BJ (cell line): ENCODE measurements at regions not wholly inside any gene's neighbourhood (a gene's known extent, or its start where the extent isn't known, plus 50 kb on each side); places are given as distances from the start of the nearest gene placed in this dataset.

Experiments used
- CTCF ChIA-PET: fragments of 350-600 bp; formaldehyde crosslinking; extraction: SDS; loops from one replicate; lab custom pipeline; 2021; ENCODE audit warnings: antibody characterized with exemption, inconsistent platforms; lab: Yijun Ruan, JAX
- POLR2A ChIA-PET: fragments of 300-600 bp; sonication (Branson Sonifier 250); formaldehyde crosslinking; extraction: SDS; loops from one replicate; lab custom pipeline; 2021; ENCODE audit warnings: antibody characterized with exemption; lab: Charles Lee
- DNase-seq: peaks from one replicate; pipeline ENCODE4 v3.0.0-alpha.2; 2011; ENCODE audit warnings: low read depth
- H3K27me3 ChIP-seq: 2 replicates; pipeline ENCODE4 v1.6.0; 2011; ENCODE audit warnings: low read length; ENCODE audit not compliant: control insufficient read depth, insufficient read depth
- H3K36me3 ChIP-seq: 2 replicates; pipeline ENCODE4 v1.5.1; 2011; ENCODE audit warnings: low read length; ENCODE audit not compliant: control insufficient read depth, insufficient read depth
- H3K4me3 ChIP-seq: 2 replicates; pipeline ENCODE4 v1.5.1; 2011; ENCODE audit warnings: low read depth, mild to moderate bottlenecking, control low read depth, low read length
- TF ChIP-seq, protein P1 (sequence below): IDR thresholded peaks from 2 replicates; pipeline ENCODE4 v1.5.1; 2011; ENCODE audit warnings: low read depth, mild to moderate bottlenecking, control low read depth, inconsistent platforms, low read length, moderate library complexity; ENCODE audit not compliant: insufficient read depth

DNA sequence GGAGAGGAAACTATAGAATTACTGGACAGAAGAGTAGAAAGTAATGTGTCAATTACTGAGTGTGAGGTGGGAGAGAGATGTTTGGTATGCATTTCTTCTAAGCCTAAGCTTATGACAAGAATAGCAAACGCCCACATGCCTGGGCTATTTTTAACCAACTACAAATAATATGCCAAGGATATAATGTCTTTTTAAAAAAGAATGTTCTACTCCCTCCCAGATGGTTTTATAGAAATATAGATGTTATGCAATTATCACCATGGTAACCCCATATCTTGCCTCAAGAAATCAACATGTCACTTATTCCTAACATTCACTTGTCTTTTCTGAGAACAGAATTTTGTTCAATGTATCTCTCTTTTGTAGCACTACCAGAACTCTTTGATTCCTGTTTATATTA lies 996.7 kb upstream of the CHORDC1 start:
- no peak for DNase-seq
- Histone ChIP-seq H3K36me3 (no peaks in the 10 kb centered on the region), H3K4me3 (no peak overlapping the region), H3K27me3 (no peaks in the 10 kb centered on the region)
- ChIA-PET CTCF (no interaction called here), POLR2A (no interaction called here)
- TF ChIP-seq, protein P1, sequence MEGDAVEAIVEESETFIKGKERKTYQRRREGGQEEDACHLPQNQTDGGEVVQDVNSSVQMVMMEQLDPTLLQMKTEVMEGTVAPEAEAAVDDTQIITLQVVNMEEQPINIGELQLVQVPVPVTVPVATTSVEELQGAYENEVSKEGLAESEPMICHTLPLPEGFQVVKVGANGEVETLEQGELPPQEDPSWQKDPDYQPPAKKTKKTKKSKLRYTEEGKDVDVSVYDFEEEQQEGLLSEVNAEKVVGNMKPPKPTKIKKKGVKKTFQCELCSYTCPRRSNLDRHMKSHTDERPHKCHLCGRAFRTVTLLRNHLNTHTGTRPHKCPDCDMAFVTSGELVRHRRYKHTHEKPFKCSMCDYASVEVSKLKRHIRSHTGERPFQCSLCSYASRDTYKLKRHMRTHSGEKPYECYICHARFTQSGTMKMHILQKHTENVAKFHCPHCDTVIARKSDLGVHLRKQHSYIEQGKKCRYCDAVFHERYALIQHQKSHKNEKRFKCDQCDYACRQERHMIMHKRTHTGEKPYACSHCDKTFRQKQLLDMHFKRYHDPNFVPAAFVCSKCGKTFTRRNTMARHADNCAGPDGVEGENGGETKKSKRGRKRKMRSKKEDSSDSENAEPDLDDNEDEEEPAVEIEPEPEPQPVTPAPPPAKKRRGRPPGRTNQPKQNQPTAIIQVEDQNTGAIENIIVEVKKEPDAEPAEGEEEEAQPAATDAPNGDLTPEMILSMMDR = no peak

DNA sequence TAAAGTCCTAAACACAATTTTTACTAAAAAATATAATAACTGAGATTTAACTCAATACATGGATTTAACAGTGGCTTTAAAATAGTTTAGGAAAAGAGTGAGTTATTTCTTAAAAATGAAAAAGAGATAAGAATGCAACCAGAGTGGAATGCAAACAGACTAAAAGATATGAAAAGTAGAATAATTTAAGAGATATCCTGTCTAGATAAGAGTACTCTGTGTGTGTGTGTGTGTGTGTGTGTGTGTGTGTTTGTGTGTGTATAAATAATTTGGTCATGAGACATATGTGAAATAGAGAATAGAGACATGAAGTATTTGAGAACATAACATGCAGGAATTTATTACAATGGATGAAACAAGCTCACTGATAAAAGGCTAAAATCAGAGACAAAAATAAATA lies 986.9 kb upstream of the CHORDC1 start:
- ChIA-PET POLR2A (no interaction called here), CTCF (no interaction called here)
- Histone ChIP-seq H3K36me3 (no peaks in the 10 kb centered on the region), H3K27me3 (no peaks in the 10 kb centered on the region), H3K4me3 (no peak overlapping the region)
- no peak for DNase-seq
- TF ChIP-seq, protein P1 = no peak

DNA sequence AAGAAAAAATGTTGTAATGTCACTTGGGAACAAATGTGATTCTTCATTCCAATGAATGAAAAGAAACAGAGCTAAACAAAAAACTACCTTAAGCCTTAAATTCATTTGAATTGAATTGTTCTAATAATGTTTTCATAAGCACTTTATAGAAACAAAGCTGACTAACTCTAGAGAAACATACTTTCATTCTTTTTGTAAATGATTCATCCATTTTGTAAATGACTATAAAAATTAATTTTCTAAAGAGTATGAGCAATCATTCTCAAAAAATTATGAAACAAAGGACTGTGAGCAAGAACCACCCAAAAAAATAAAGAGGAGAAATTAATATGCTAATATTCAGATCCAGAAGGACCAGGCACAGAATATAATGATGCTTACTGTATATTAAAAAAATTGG lies 986.5 kb upstream of the CHORDC1 start:
- H3K27me3 ChIP-seq = no peaks in the 10 kb centered on the region
- TF ChIP-seq, protein P1 = no peak
- POLR2A ChIA-PET = no interaction called here
- CTCF ChIA-PET = no interaction called here
- H3K4me3 ChIP-seq = no peak overlapping the region
- no peak for DNase-seq
- no peaks in the 10 kb centered on the region for H3K36me3 ChIP-seq

DNA sequence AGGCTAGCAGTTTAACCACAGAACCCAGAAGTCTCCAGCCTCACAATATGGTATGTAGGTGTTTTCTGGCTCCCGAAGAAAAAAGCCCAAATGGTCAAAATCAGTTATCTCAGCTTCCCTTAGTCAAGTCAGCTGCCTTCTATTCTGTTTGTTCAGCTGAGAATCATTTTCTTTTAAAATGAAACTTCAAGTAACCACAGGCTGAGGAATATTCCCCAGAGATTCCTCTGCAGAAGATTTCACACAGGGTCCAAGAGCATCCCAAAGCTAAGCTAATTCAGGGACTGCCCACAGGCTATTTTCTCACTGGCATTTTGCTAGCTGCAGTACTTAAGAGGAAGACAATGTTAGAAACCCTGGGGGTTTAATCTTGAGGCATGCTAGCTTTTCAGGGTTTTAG lies 977.0 kb upstream of the CHORDC1 start:
- Histone ChIP-seq H3K4me3 (no peak overlapping the region), H3K36me3 (no peaks in the 10 kb centered on the region), H3K27me3 (no peaks in the 10 kb centered on the region)
- TF ChIP-seq, protein P1 = no peak
- DNase-seq = no peak
- ChIA-PET CTCF (no interaction called here), POLR2A (no interaction called here)

DNA sequence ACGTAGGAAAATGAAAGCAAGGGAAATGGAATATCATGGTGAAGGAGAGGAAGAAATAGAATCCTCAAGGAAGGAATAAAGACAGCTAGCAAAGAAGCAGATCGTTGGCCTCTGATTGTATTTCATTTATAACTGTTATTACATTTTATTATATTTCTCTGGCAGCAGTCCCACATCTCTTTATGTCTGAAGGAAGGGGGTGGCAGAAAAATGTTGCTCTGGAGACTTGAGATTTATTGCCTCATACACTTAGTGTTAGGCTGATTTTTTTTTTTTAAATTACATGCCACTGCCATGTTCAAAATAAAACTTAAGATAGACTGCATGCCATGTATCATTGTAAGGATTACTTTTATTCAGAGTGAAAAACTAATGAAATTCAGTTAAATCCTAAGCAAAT lies 971.7 kb upstream of the CHORDC1 start:
- ChIA-PET CTCF (no interaction called here), POLR2A (no interaction called here)
- DNase-seq = no peak
- TF ChIP-seq, protein P1 = no peak
- no peaks in the 10 kb centered on the region for H3K36me3 ChIP-seq
- no peaks in the 10 kb centered on the region for H3K27me3 ChIP-seq
- no peak overlapping the region for H3K4me3 ChIP-seq
